ENCODE measurements at regions not wholly inside any gene's neighbourhood (a gene's known extent, or its start where the extent isn't known, plus 50 kb on each side); places are given as distances from the start of the nearest gene placed in this dataset.

DNA sequence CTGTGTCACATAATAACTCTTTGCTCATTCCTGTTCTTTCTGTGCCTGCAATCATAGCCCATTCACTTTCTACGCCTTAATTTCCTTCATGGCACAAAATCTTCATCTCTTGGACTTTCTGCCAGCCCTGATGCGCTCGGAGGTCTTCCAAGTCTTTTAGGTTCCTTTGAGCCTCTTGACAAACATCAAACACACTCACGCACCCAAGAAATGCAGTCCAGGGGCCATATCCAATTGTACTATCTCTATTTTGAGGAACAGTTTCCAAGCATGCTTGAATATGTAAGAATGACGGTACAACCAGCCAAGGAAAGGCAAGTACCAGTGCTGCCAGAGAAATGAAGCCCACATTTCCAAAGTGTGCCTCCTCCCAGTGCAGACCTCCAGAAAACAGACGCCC, 234.1 kb downstream of the MEX3B start:
- TF ChIP-seq, protein P1, sequence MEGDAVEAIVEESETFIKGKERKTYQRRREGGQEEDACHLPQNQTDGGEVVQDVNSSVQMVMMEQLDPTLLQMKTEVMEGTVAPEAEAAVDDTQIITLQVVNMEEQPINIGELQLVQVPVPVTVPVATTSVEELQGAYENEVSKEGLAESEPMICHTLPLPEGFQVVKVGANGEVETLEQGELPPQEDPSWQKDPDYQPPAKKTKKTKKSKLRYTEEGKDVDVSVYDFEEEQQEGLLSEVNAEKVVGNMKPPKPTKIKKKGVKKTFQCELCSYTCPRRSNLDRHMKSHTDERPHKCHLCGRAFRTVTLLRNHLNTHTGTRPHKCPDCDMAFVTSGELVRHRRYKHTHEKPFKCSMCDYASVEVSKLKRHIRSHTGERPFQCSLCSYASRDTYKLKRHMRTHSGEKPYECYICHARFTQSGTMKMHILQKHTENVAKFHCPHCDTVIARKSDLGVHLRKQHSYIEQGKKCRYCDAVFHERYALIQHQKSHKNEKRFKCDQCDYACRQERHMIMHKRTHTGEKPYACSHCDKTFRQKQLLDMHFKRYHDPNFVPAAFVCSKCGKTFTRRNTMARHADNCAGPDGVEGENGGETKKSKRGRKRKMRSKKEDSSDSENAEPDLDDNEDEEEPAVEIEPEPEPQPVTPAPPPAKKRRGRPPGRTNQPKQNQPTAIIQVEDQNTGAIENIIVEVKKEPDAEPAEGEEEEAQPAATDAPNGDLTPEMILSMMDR (IDR thresholded peaks at IDR 0.05) = no peak
- TF ChIP-seq EP300 (IDR thresholded peaks at IDR 0.05) (no peak), POLR2AphosphoS5 (IDR thresholded peaks at IDR 0.05) (no peak)

All from gastroesophageal sphincter (tissue), 3 donors.